ENCODE measurements at regions not wholly inside any gene's neighbourhood (a gene's known extent, or its start where the extent isn't known, plus 50 kb on each side); places are given as distances from the start of the nearest gene placed in this dataset.

- TF ChIP-seq POLR2AphosphoS5 (IDR thresholded peaks at IDR 0.05; ENCODE audit: insufficient read depth in 1 of 2, low read depth in 1 of 2) = no peak
- TF ChIP-seq CTCF (IDR thresholded peaks at IDR 0.05) = no peak
These were observed 217.5 kb upstream of the BLID start for GRCh38 chr11:122333467-122333866.

Data from vagina (tissue), 2 donors.